Fibroblast of lung (primary cell): ENCODE measurements at regions not wholly inside any gene's neighbourhood (a gene's known extent, or its start where the extent isn't known, plus 50 kb on each side); places are given as distances from the start of the nearest gene placed in this dataset.

Experiments
- CTCF ChIP-seq, 2 donors: IDR thresholded peaks in 1 of 2; conservative IDR thresholded peaks in 1 of 2; 1 replicate in 1 of 2; 2 replicates in 1 of 2; pipeline ENCODE4 v1.5.1; 2011 to 2012; ENCODE audit warnings: low read length in 2 of 2, control low read depth in 1 of 2, inconsistent platforms in 1 of 2, low read depth in 1 of 2, mild to moderate bottlenecking in 1 of 2
- EZH2 ChIP-seq: IDR thresholded peaks from 2 replicates; pipeline ENCODE4 v1.5.1; 2012; ENCODE audit warnings: low read length, control low read depth, mild to moderate bottlenecking; ENCODE audit errors: missing control alignments

- TF ChIP-seq CTCF (conservative IDR thresholded peaks at IDR 0.05 in 1 of 2, IDR thresholded peaks at IDR 0.05 in 1 of 2; ENCODE audit: low read depth in 1 of 2, low read length in 2 of 2): no peak
- no peak for TF ChIP-seq EZH2
These were observed 133.8 kb downstream of the TMEM174 start for GRCh38 chr5:73306741-73307275.
